ENCODE measurements at regions not wholly inside any gene's neighbourhood (a gene's known extent, or its start where the extent isn't known, plus 50 kb on each side); places are given as distances from the start of the nearest gene placed in this dataset.

- ATAC-seq = no peak
- in situ Hi-C loops (cut with MboI; ENCODE audit: low sequenced_read_pairs in 4 of 4) = no loop called here
Measured at GRCh38 chr2:78125042-78125441, 602.9 kb upstream of the LRRTM4 start.

GRCh38 chr2:78127424-78127823 lies 605.2 kb upstream of the LRRTM4 start:
- DNase-seq (peak in 1 of 2 donors; percentile 20), ATAC-seq (peak; percentile 27 to 58)
- no peaks in the 10 kb centered on the region for H3K4me1 ChIP-seq
- no peak overlapping the region for H3K27ac ChIP-seq
- no peaks in the 10 kb centered on the region for H3K36me3 ChIP-seq
- TF ChIP-seq POLR2A (IDR thresholded peaks at IDR 0.05) = no peak
- TF ChIP-seq CTCF (IDR thresholded peaks at IDR 0.05 in 4 of 5, conservative IDR thresholded peaks at IDR 0.05 in 1 of 5) = no peak
- H3K4me3 ChIP-seq = no peak overlapping the region
- H3K27me3 ChIP-seq = peaks cover 0 to 2% (median 0%) of the 10 kb centered on the region in 3 donors
- no peaks in the 10 kb centered on the region for H3K9me3 ChIP-seq
- in situ Hi-C loops (cut with MboI; ENCODE audit: low sequenced_read_pairs in 4 of 4) (no loop called here), intact Hi-C loops (cut with DNase I; ENCODE audit: low total_unique reads) (no loop called here)

More at GRCh38 chr2:78125042-78125441, 602.9 kb upstream of the LRRTM4 start:
- peaks cover 0 to 2% (median 0%) of the 10 kb centered on the region in 3 donors for H3K27me3 ChIP-seq
- H3K4me1 ChIP-seq = no peaks in the 10 kb centered on the region
- no peaks in the 10 kb centered on the region for H3K9me3 ChIP-seq
- intact Hi-C loops (cut with DNase I; ENCODE audit: low total_unique reads) = no loop called here
- no peak overlapping the region for H3K27ac ChIP-seq
- no peak overlapping the region for H3K4me3 ChIP-seq
- no peak for DNase-seq
- TF ChIP-seq POLR2A (IDR thresholded peaks at IDR 0.05) (no peak), CTCF (IDR thresholded peaks at IDR 0.05 in 4 of 5, conservative IDR thresholded peaks at IDR 0.05 in 1 of 5) (no peak)
- H3K36me3 ChIP-seq = no peaks in the 10 kb centered on the region

- Histone ChIP-seq H3K4me3 (no peak overlapping the region), H3K9me3 (no peaks in the 10 kb centered on the region), H3K27me3 (no peaks in the 10 kb centered on the region), H3K36me3 (no peaks in the 10 kb centered on the region), H3K27ac (no peak overlapping the region), H3K4me1 (no peaks in the 10 kb centered on the region)
- DNase-seq (no peak), ATAC-seq (no peak)
- intact Hi-C loops (cut with DNase I; ENCODE audit: low total_unique reads) (no loop called here), in situ Hi-C loops (cut with MboI; ENCODE audit: low sequenced_read_pairs in 4 of 4) (no loop called here)
- TF ChIP-seq CTCF (IDR thresholded peaks at IDR 0.05 in 4 of 5, conservative IDR thresholded peaks at IDR 0.05 in 1 of 5) (no peak), POLR2A (IDR thresholded peaks at IDR 0.05) (no peak)
Measured at GRCh38 chr2:78132391-78133370, 610.5 kb upstream of the LRRTM4 start.

- ATAC-seq (no peak), DNase-seq (no peak)
- TF ChIP-seq POLR2A (IDR thresholded peaks at IDR 0.05) = no peak
- no peak for TF ChIP-seq CTCF (IDR thresholded peaks at IDR 0.05 in 4 of 5, conservative IDR thresholded peaks at IDR 0.05 in 1 of 5)
- Histone ChIP-seq H3K9me3 (no peaks in the 10 kb centered on the region), H3K27ac (no peak overlapping the region), H3K27me3 (no peaks in the 10 kb centered on the region), H3K4me3 (no peak overlapping the region), H3K4me1 (no peaks in the 10 kb centered on the region), H3K36me3 (no peaks in the 10 kb centered on the region)
- intact Hi-C loops (cut with DNase I; ENCODE audit: low total_unique reads) = no loop called here
- in situ Hi-C loops (cut with MboI; ENCODE audit: low sequenced_read_pairs in 4 of 4) = no loop called here
Measured at GRCh38 chr2:78145395-78145996, 623.3 kb upstream of the LRRTM4 start.
